VCaP (cell line): ENCODE measurements at regions not wholly inside any gene's neighbourhood (a gene's known extent, or its start where the extent isn't known, plus 50 kb on each side); places are given as distances from the start of the nearest gene placed in this dataset.

ENCODE experiments used
- H3K27ac ChIP-seq: fragments of 450-650 bp; 2 replicates; pipeline ENCODE4 v1.5.1; 2017
- CTCF ChIP-seq: fragments of 450-650 bp; conservative IDR thresholded peaks from 2 replicates; pipeline ENCODE4 v1.5.1; 2017; ENCODE audit warnings: mild to moderate bottlenecking, moderate library complexity

DNA sequence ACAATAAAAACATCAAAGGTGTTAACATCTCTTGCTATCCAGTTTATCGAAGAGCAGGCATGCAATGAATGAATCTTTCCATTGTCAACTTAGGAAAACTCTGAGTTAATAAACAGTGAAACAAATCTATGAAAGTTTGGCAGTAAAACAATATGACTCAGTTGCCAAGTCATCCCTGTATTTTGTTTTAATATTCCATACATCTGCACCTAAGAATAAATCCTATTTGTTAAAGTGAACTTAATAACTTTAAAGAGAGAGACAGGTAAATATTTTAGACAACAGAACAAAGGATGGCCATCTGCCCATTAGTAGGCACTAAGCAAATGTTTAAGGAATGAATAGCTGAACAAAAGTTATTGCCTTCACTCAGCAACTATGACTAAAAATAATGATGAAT is 700.5 kb upstream of the CELF2 start:
- TF ChIP-seq CTCF, result no peak
- no peak overlapping the region for H3K27ac ChIP-seq

- no peak overlapping the region for H3K27ac ChIP-seq
- no peak for TF ChIP-seq CTCF
Observed at GRCh38 chr10:10318856-10319255, 698.8 kb upstream of the CELF2 start.

DNA sequence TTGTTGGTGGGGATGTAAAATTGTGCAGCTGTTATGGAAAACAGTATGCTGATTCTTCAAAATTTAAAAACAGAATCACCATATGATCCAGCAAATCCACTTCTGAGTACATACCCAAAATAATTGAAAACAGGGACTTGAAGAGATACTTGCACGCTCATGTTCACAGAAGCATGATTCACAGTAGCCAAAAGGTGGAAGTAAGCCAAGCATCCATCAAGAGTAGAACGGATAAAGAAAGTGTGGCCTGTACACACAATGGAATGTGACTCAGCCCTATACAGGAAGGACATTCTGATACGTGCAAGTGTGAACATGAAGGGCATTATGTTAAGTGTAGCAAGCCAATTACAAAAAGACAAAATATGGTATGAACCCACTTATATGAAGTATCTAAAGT is 696.7 kb upstream of the CELF2 start:
- no peak overlapping the region for H3K27ac ChIP-seq
- TF ChIP-seq CTCF, result no peak

GRCh38 chr10:10326116-10326515 is 691.6 kb upstream of the CELF2 start:
- no peak overlapping the region for H3K27ac ChIP-seq
- no peak for TF ChIP-seq CTCF

- H3K27ac ChIP-seq, result no peak overlapping the region
- TF ChIP-seq CTCF, result no peak
Observed at GRCh38 chr10:10327934-10328333, 689.7 kb upstream of the CELF2 start.

GRCh38 chr10:10330418-10330817 is 687.3 kb upstream of the CELF2 start:
- no peak overlapping the region for H3K27ac ChIP-seq
- no peak for TF ChIP-seq CTCF

DNA sequence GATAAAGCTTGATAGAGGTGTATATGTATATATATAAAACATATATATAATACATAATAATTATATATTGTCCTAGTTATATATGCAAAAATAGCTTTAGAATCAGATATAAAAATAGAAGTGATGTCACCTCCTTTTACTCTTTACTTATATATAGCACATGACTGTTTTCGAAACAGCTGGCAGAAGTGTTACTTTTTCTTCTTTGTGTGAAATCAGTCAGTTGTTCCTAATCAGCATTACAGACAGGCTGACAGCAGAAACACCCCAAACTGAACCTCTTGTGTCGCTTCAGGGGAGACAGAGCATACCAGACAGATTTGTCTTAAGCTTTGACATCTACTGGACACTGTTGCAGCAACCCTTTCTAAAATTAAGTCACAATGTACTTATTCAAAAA is 684.9 kb upstream of the CELF2 start:
- no peak overlapping the region for H3K27ac ChIP-seq
- no peak for TF ChIP-seq CTCF

- H3K27ac ChIP-seq, result no peak overlapping the region
- TF ChIP-seq CTCF, result no peak
Observed at GRCh38 chr10:10333622-10334021, 684.0 kb upstream of the CELF2 start.
